ENCODE measurements at regions not wholly inside any gene's neighbourhood (a gene's known extent, or its start where the extent isn't known, plus 50 kb on each side); places are given as distances from the start of the nearest gene placed in this dataset.

GRCh38 chr5:92104126-92104525 is 721.0 kb upstream of the ARRDC3 start:
- no peak overlapping the region for H2AFZ ChIP-seq (ENCODE audit: low read length)
- no peaks in the 10 kb centered on the region for H3K36me3 ChIP-seq (ENCODE audit: insufficient read depth, low read length)
- H3K9me3 ChIP-seq (ENCODE audit: low read length): no peaks in the 10 kb centered on the region
- no TSS peak for BruUV-seq (replicated peaks)
- no peak for DNase-seq (ENCODE audit: low spot score)
- H3K4me3 ChIP-seq (ENCODE audit: low read depth, low read length, poor library complexity, severe bottlenecking): no peak overlapping the region
- no peak for TF ChIP-seq EZH2phosphoT487 (IDR thresholded peaks at IDR 0.05; ENCODE audit: borderline replicate concordance, low read depth, low read length)
- TF ChIP-seq CTCF (conservative IDR thresholded peaks at IDR 0.05; ENCODE audit: low read length): no peak
- no peaks in the 10 kb centered on the region for H4K20me1 ChIP-seq (ENCODE audit: insufficient read depth, low read length)
- intact Hi-C loops (cut with micrococcal nuclease; ENCODE audit: unreplicated experiment): no loop called here
- H3K27ac ChIP-seq (ENCODE audit: low read depth, low read length, poor library complexity, severe bottlenecking): no peak overlapping the region
- ChIA-PET CTCF (ENCODE audit: unreplicated experiment) (no interaction called here), POLR2A (interaction anchor here (0.5 to 1.5 kb wide), 3 partner anchors 12 to 1231 kb away, joined by 3 to 5 read pairs (median 3); no protein-coding TSS in a partner anchor)
- no peaks in the 10 kb centered on the region for H3K4me1 ChIP-seq (ENCODE audit: insufficient read depth, low read length, poor library complexity, severe bottlenecking)
- H3K9me2 ChIP-seq (ENCODE audit: insufficient read depth, low read length): no peaks in the 10 kb centered on the region
- H3K79me2 ChIP-seq (ENCODE audit: insufficient read depth, low read depth, low read length): no peaks in the 10 kb centered on the region
- H3K4me2 ChIP-seq (ENCODE audit: low read length): no peak overlapping the region

DNA sequence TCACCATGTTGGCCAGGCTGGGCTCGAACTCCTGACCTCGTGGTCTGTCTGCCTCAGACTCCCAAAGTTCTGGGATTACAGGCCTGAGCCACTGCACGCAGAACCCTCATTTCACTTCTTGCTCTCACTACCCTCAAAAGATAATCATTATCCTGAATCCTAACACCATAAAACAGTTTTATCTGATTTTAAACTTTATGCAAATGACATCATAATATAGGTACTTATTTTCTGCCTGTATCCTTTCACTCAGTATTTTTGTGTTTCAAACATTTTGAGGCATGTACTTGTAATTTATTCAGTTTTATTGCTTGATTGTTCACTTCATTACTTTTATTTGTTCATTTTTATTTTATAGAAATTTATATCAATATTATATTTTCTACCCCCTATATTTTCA is 719.2 kb upstream of the ARRDC3 start:
- H3K27ac ChIP-seq (ENCODE audit: low read depth, low read length, poor library complexity, severe bottlenecking): no peak overlapping the region
- H2AFZ ChIP-seq (ENCODE audit: low read length): no peak overlapping the region
- ChIA-PET POLR2A (no interaction called here), CTCF (ENCODE audit: unreplicated experiment) (no interaction called here)
- no peaks in the 10 kb centered on the region for H3K79me2 ChIP-seq (ENCODE audit: insufficient read depth, low read depth, low read length)
- no peaks in the 10 kb centered on the region for H3K4me1 ChIP-seq (ENCODE audit: insufficient read depth, low read length, poor library complexity, severe bottlenecking)
- no peak for DNase-seq (ENCODE audit: low spot score)
- H3K4me2 ChIP-seq (ENCODE audit: low read length): no peak overlapping the region
- no peak overlapping the region for H3K4me3 ChIP-seq (ENCODE audit: low read depth, low read length, poor library complexity, severe bottlenecking)
- H3K9me3 ChIP-seq (ENCODE audit: low read length): no peaks in the 10 kb centered on the region
- intact Hi-C loops (cut with micrococcal nuclease; ENCODE audit: unreplicated experiment): no loop called here
- no peaks in the 10 kb centered on the region for H4K20me1 ChIP-seq (ENCODE audit: insufficient read depth, low read length)
- H3K9me2 ChIP-seq (ENCODE audit: insufficient read depth, low read length): no peaks in the 10 kb centered on the region
- no peaks in the 10 kb centered on the region for H3K36me3 ChIP-seq (ENCODE audit: insufficient read depth, low read length)
- TF ChIP-seq EZH2phosphoT487 (IDR thresholded peaks at IDR 0.05; ENCODE audit: borderline replicate concordance, low read depth, low read length): no peak
- TF ChIP-seq CTCF (conservative IDR thresholded peaks at IDR 0.05; ENCODE audit: low read length): no peak
- no TSS peak for BruUV-seq (replicated peaks)

DNA sequence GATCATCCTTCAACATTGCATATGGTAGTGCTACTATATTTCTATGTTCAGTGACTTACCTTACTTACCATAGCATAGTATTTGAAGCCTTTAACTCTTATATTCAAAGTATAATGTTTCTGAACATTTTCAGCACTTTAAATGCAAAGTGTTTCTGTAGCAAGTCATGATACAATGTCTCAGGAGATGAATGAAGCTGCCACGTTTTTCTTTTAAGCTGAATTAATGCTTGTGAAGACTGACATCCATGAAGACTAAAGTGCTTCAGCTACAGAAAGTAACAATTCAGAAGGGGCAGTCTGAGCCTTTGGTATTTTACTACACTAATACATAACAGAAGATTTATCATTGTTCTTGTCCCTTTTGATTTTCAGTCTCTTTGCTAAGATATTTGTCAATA is 709.1 kb upstream of the ARRDC3 start:
- Histone ChIP-seq H3K4me2 (ENCODE audit: low read length) (no peak overlapping the region), H3K36me3 (ENCODE audit: insufficient read depth, low read length) (no peaks in the 10 kb centered on the region), H3K9me3 (ENCODE audit: low read length) (no peaks in the 10 kb centered on the region), H4K20me1 (ENCODE audit: insufficient read depth, low read length) (no peaks in the 10 kb centered on the region), H3K27ac (ENCODE audit: low read depth, low read length, poor library complexity, severe bottlenecking) (no peak overlapping the region), H2AFZ (ENCODE audit: low read length) (no peak overlapping the region), H3K4me3 (ENCODE audit: low read depth, low read length, poor library complexity, severe bottlenecking) (no peak overlapping the region), H3K79me2 (ENCODE audit: insufficient read depth, low read depth, low read length) (no peaks in the 10 kb centered on the region), H3K9me2 (ENCODE audit: insufficient read depth, low read length) (no peaks in the 10 kb centered on the region), H3K4me1 (ENCODE audit: insufficient read depth, low read length, poor library complexity, severe bottlenecking) (no peaks in the 10 kb centered on the region)
- DNase-seq (ENCODE audit: low spot score): no peak
- no TSS peak for BruUV-seq (replicated peaks)
- TF ChIP-seq EZH2phosphoT487 (IDR thresholded peaks at IDR 0.05; ENCODE audit: borderline replicate concordance, low read depth, low read length) (no peak), CTCF (conservative IDR thresholded peaks at IDR 0.05; ENCODE audit: low read length) (no peak)
- ChIA-PET POLR2A (interaction anchor here (1.1 kb wide), 1 partner anchor 12 kb away, joined by 3 read pairs; no protein-coding TSS in a partner anchor), CTCF (ENCODE audit: unreplicated experiment) (no interaction called here)
- intact Hi-C loops (cut with micrococcal nuclease; ENCODE audit: unreplicated experiment): no loop called here

All from OCI-LY7 (cell line).